A549 (cell line): ENCODE measurements at regions not wholly inside any gene's neighbourhood (a gene's known extent, or its start where the extent isn't known, plus 50 kb on each side); places are given as distances from the start of the nearest gene placed in this dataset.

ENCODE experiments used
- EP300 ChIP-seq, 2 experiments: fragments of >200 bp; sonication (Bioruptor Twin); formaldehyde crosslinking; IDR thresholded peaks; 2 replicates in 1 of 2; 3 replicates in 1 of 2; pipeline ENCODE4 v1.6.1; 2016 to 2017
- HDAC2 ChIP-seq: fragments of 200-600 bp; sonication (generic); IDR thresholded peaks from 2 replicates; pipeline ENCODE4 v1.6.1; 2016
- HOXB13 ChIP-seq: fragments of 250-450 bp; sonication (Bioruptor Pico); IDR thresholded peaks from 2 replicates; pipeline ENCODE4 v1.5.0; 2020; ENCODE audit warnings: low read depth, mild to moderate bottlenecking, moderate library complexity
- HOXB5 ChIP-seq: fragments of 250-450 bp; sonication (Bioruptor Pico); IDR thresholded peaks from 2 replicates; pipeline ENCODE4 v1.5.0; 2020; ENCODE audit warnings: mild to moderate bottlenecking, moderate library complexity
- POLR2A ChIP-seq: IDR thresholded peaks from 2 replicates; pipeline ENCODE4 v1.6.1; 2012; ENCODE audit warnings: mild to moderate bottlenecking, low read length
- POLR2AphosphoS2 ChIP-seq: conservative IDR thresholded peaks from 2 replicates; pipeline ENCODE4 v1.6.1; 2012; ENCODE audit warnings: low read length, improper control_type of control experiment, inconsistent platforms
- RARB ChIP-seq: fragments of 250-450 bp; sonication (Bioruptor Pico); IDR thresholded peaks from 2 replicates; pipeline ENCODE4 v1.8.0; 2021; ENCODE audit warnings: mild to moderate bottlenecking, moderate library complexity
- RCOR1 ChIP-seq: fragments of 150-350 bp; IDR thresholded peaks from 2 replicates; pipeline ENCODE4 v1.6.1; 2014; ENCODE audit warnings: antibody characterized with exemption, low read length, low read depth
- RFX5 ChIP-seq: fragments of 450-650 bp; IDR thresholded peaks from 2 replicates; pipeline ENCODE4 v1.7.1; 2014; ENCODE audit warnings: antibody characterized with exemption, mild to moderate bottlenecking, moderate library complexity
- SMC3 ChIP-seq: fragments of >200 bp; sonication (Bioruptor Twin); formaldehyde crosslinking; IDR thresholded peaks from 3 replicates; pipeline ENCODE4 v1.6.1; 2018; ENCODE audit warnings: inconsistent platforms
- TF ChIP-seq, protein P1 (sequence below): fragments of >200 bp; sonication (Bioruptor Twin); formaldehyde crosslinking; IDR thresholded peaks from 3 replicates; pipeline ENCODE4 v1.5.1; 2016
- TF ChIP-seq, protein P2 (sequence below): fragments of 200-600 bp; sonication (generic); IDR thresholded peaks from 2 replicates; pipeline ENCODE4 v1.6.1; 2016; ENCODE audit warnings: antibody characterized with exemption, mild to moderate bottlenecking, moderate library complexity
- TF ChIP-seq, protein P3 (sequence below): IDR thresholded peaks from 2 replicates; pipeline ENCODE4 v1.6.1; 2012

DNA sequence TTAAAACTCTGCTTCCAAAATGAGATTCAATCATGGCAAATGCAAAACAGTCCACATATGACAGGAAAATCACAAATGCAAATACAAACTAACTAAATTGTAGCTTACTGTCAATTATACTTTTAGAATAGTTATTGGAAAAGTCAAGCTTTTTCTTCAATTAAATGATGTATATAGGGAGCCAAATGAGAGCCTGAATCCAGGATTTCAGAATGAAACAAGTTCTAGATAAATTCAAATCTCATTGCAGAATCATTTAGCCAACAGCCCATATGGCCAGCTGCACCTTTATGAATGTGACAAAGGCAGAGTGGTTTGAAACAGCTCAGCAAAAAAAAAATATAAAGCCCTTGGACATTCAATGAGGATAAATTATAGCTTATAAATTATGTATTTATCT, 82.2 kb upstream of the SCIN start:
- TF ChIP-seq POLR2A (no peak), EP300 (IDR thresholded peaks at IDR 0.05) (no peak), RFX5 (no peak), RCOR1 (no peak), RARB (CRISPR knock-in tag) (no peak), POLR2AphosphoS2 (no peak), HOXB5 (no peak), HOXB13 (CRISPR knock-in tag) (no peak), HDAC2 (no peak), SMC3 (no peak)
- TF ChIP-seq, protein P1, sequence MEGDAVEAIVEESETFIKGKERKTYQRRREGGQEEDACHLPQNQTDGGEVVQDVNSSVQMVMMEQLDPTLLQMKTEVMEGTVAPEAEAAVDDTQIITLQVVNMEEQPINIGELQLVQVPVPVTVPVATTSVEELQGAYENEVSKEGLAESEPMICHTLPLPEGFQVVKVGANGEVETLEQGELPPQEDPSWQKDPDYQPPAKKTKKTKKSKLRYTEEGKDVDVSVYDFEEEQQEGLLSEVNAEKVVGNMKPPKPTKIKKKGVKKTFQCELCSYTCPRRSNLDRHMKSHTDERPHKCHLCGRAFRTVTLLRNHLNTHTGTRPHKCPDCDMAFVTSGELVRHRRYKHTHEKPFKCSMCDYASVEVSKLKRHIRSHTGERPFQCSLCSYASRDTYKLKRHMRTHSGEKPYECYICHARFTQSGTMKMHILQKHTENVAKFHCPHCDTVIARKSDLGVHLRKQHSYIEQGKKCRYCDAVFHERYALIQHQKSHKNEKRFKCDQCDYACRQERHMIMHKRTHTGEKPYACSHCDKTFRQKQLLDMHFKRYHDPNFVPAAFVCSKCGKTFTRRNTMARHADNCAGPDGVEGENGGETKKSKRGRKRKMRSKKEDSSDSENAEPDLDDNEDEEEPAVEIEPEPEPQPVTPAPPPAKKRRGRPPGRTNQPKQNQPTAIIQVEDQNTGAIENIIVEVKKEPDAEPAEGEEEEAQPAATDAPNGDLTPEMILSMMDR: no peak
- TF ChIP-seq, protein P2, sequence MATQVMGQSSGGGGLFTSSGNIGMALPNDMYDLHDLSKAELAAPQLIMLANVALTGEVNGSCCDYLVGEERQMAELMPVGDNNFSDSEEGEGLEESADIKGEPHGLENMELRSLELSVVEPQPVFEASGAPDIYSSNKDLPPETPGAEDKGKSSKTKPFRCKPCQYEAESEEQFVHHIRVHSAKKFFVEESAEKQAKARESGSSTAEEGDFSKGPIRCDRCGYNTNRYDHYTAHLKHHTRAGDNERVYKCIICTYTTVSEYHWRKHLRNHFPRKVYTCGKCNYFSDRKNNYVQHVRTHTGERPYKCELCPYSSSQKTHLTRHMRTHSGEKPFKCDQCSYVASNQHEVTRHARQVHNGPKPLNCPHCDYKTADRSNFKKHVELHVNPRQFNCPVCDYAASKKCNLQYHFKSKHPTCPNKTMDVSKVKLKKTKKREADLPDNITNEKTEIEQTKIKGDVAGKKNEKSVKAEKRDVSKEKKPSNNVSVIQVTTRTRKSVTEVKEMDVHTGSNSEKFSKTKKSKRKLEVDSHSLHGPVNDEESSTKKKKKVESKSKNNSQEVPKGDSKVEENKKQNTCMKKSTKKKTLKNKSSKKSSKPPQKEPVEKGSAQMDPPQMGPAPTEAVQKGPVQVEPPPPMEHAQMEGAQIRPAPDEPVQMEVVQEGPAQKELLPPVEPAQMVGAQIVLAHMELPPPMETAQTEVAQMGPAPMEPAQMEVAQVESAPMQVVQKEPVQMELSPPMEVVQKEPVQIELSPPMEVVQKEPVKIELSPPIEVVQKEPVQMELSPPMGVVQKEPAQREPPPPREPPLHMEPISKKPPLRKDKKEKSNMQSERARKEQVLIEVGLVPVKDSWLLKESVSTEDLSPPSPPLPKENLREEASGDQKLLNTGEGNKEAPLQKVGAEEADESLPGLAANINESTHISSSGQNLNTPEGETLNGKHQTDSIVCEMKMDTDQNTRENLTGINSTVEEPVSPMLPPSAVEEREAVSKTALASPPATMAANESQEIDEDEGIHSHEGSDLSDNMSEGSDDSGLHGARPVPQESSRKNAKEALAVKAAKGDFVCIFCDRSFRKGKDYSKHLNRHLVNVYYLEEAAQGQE: no peak
- TF ChIP-seq, protein P3, sequence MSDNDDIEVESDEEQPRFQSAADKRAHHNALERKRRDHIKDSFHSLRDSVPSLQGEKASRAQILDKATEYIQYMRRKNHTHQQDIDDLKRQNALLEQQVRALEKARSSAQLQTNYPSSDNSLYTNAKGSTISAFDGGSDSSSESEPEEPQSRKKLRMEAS: no peak
